GM12878 (cell line): ENCODE measurements at regions not wholly inside any gene's neighbourhood (a gene's known extent, or its start where the extent isn't known, plus 50 kb on each side); places are given as distances from the start of the nearest gene placed in this dataset.

Experiments used
- ATAC-seq: fragments of 200-7000 bp; cut with Tn5 transposase; 3 replicates; pipeline ENCODE4 v1.9.1; 2020; ENCODE audit warnings: mild to moderate bottlenecking, moderate library complexity
- BruUV-seq: library from RNA; stranded (reverse); fragments of 400-500 nt; replicated peaks from 2 replicates; lab custom pipeline; 2021; lab: Mats Ljungman, UMichigan
- CTCF ChIA-PET: fragments of 300-600 bp; sonication (Branson Sonifier 250); formaldehyde crosslinking; extraction: SDS; loops from one replicate; lab custom pipeline; 2021; ENCODE audit warnings: inconsistent platforms; lab: Yijun Ruan, JAX
- POLR2A ChIA-PET: fragments of 350-600 bp; formaldehyde crosslinking; extraction: SDS; loops from one replicate; lab custom pipeline; 2021; ENCODE audit warnings: inconsistent platforms; lab: Charles Lee
- RAD21 ChIA-PET: fragments of 300-600 bp; sonication (Branson Sonifier 250); formaldehyde crosslinking; loops from one replicate; lab custom pipeline; 2023; ENCODE audit warnings: antibody characterized with exemption; ENCODE audit not compliant: unreplicated experiment; lab: Charles Lee
- SMC1A ChIA-PET: fragments of 300-600 bp; sonication (Branson Sonifier 250); formaldehyde crosslinking; loops from one replicate; lab custom pipeline; 2023; ENCODE audit not compliant: unreplicated experiment, uncharacterized antibody; lab: Charles Lee
- DNase-seq: peaks from one replicate; pipeline ENCODE4 v3.0.0-alpha.2; 2011; ENCODE audit warnings: low read depth, low spot score
- FAIRE-seq: peaks from 3 replicates; lab custom pipeline; 2011; peaks lifted over from hg19 to GRCh38; lab: Jason Lieb, UNC
- H2AFZ ChIP-seq: 2 replicates; pipeline ENCODE4 v1.6.0; 2011; ENCODE audit warnings: low read depth, low read length, control low read depth; ENCODE audit not compliant: control insufficient read depth
- H3K27ac ChIP-seq: 2 replicates; pipeline ENCODE4 v1.5.1; 2011; ENCODE audit warnings: control low read depth; ENCODE audit not compliant: control insufficient read depth, insufficient read depth
- H3K27me3 ChIP-seq, 2 experiments: replicated peaks in 1 of 2; 2 replicates each; pipeline versions ENCODE4 v1.6.0 to v1.6.1; 2011; ENCODE audit warnings: low read length in 1 of 2; ENCODE audit not compliant: control insufficient read depth in 2 of 2, insufficient read depth in 2 of 2
- H3K36me3 ChIP-seq, 2 experiments: 2 replicates each; pipeline ENCODE4 v1.5.1; 2011; ENCODE audit warnings: low read length in 1 of 2; ENCODE audit not compliant: control insufficient read depth in 2 of 2, insufficient read depth in 2 of 2
- H3K4me1 ChIP-seq: 2 replicates; pipeline ENCODE4 v1.6.1; 2011; ENCODE audit warnings: mild to moderate bottlenecking, low read length, moderate library complexity, mixed read lengths; ENCODE audit not compliant: control insufficient read depth, insufficient read depth
- H3K4me2 ChIP-seq: 2 replicates; pipeline ENCODE4 v1.6.0; 2011; ENCODE audit warnings: control low read depth; ENCODE audit not compliant: control insufficient read depth, insufficient read depth
- H3K4me3 ChIP-seq: fragments of 200-600 bp; sonication (generic); 2 replicates; pipeline ENCODE4 v1.5.1; 2016
- H3K79me2 ChIP-seq: 2 replicates; pipeline ENCODE4 v1.6.0; 2011; ENCODE audit warnings: low read length; ENCODE audit not compliant: control insufficient read depth, insufficient read depth
- H3K9ac ChIP-seq: 2 replicates; pipeline ENCODE4 v1.8.0; 2011; ENCODE audit warnings: low read length, control low read depth, mixed read lengths; ENCODE audit not compliant: control insufficient read depth, insufficient read depth
- H3K9me3 ChIP-seq: replicated peaks from 3 replicates; pipeline ENCODE4 v1.5.1; 2011; ENCODE audit warnings: mild to moderate bottlenecking, low read length; ENCODE audit not compliant: control insufficient read depth, insufficient read depth
- H4K20me1 ChIP-seq: 2 replicates; pipeline ENCODE4 v1.6.0; 2011; ENCODE audit not compliant: control insufficient read depth, insufficient read depth
- CBX3 ChIP-seq: fragments of 200-600 bp; sonication (generic); IDR thresholded peaks from 2 replicates; pipeline ENCODE4 v1.6.1; 2016; ENCODE audit warnings: low read depth, borderline replicate concordance
- ESRRA ChIP-seq: IDR thresholded peaks from 2 replicates; pipeline ENCODE4 v1.6.1; 2012; ENCODE audit warnings: mild to moderate bottlenecking, low read length, improper control_type of control experiment
- MLLT1 ChIP-seq: fragments of 450-650 bp; IDR thresholded peaks from 2 replicates; pipeline ENCODE4 v1.6.1; 2016; ENCODE audit warnings: mild to moderate bottlenecking
- NKRF ChIP-seq: fragments of 450-650 bp; conservative IDR thresholded peaks from 2 replicates; pipeline ENCODE4 v1.6.1; 2017; ENCODE audit warnings: mild to moderate bottlenecking, moderate library complexity
- NR2C2 ChIP-seq: IDR thresholded peaks from 2 replicates; pipeline ENCODE4 v1.6.1; 2011; ENCODE audit warnings: borderline replicate concordance, low read depth; ENCODE audit not compliant: control insufficient read depth, insufficient read length
- NR2F1 ChIP-seq: fragments of 450-650 bp; conservative IDR thresholded peaks from 2 replicates; pipeline ENCODE4 v1.6.1; 2017; ENCODE audit warnings: mild to moderate bottlenecking
- NRF1 ChIP-seq: conservative IDR thresholded peaks from 2 replicates; pipeline ENCODE4 v1.6.1; 2011; ENCODE audit warnings: mild to moderate bottlenecking, low read depth, low read length, improper control_type of control experiment
- PAX5 ChIP-seq: IDR thresholded peaks from 2 replicates; pipeline ENCODE4 v1.6.1; 2011; ENCODE audit warnings: low read depth, low read length, borderline replicate concordance
- RFX5 ChIP-seq: IDR thresholded peaks from 2 replicates; pipeline ENCODE4 v1.6.1; 2011; ENCODE audit warnings: low read depth, low read length, improper control_type of control experiment
- SREBF1 ChIP-seq: IDR thresholded peaks from 2 replicates; pipeline ENCODE4 v1.6.1; 2012; ENCODE audit warnings: mild to moderate bottlenecking, low read length
- SUPT20H ChIP-seq: IDR thresholded peaks from 2 replicates; pipeline ENCODE4 v1.6.1; 2011; ENCODE audit warnings: low read depth, mild to moderate bottlenecking, low read length, moderate library complexity, borderline replicate concordance; ENCODE audit not compliant: control insufficient read depth
- ZBTB4 ChIP-seq: fragments of 450-650 bp; formaldehyde crosslinking; IDR thresholded peaks from 2 replicates; pipeline ENCODE4 v1.4.0; 2022; ENCODE audit warnings: mild to moderate bottlenecking, moderate library complexity
- WGBS: methylation state at CpG from one replicate; pipeline ENCODE4 v1.1.6; 2016; ENCODE audit warnings: low lambda C conversion rate; ENCODE audit not compliant: insufficient replicate concordance, insufficient coverage; ENCODE audit errors: missing lambda C conversion rate; 5-methylcytosine and 5-hydroxymethylcytosine counted together
- in situ Hi-C: fragments of 300-500 bp; cut with MboI; formaldehyde crosslinking; loops from 9 replicates; pipeline ENCODE4 v1.14.3; 2018; ENCODE audit warnings: mixed read lengths
- intact Hi-C: fragments of 100-400 bp; cut with micrococcal nuclease; formaldehyde crosslinking; loops from one replicate; pipeline ENCODE4 v1.14.2; 2022; ENCODE audit not compliant: unreplicated experiment
- TF ChIP-seq, protein P1 (sequence below): fragments of 450-650 bp; formaldehyde crosslinking; IDR thresholded peaks from 2 replicates; pipeline ENCODE4 v1.4.0; 2020; ENCODE audit warnings: mild to moderate bottlenecking, moderate library complexity

- FAIRE-seq: no peak
- intact Hi-C loops: no loop called here
- ChIA-PET CTCF (no interaction called here), POLR2A (no interaction called here), RAD21 (no interaction called here), SMC1A (no interaction called here)
- in situ Hi-C loops: no loop called here
- no peaks in the 10 kb centered on the region for H4K20me1 ChIP-seq
- H3K4me3 ChIP-seq: no peak overlapping the region
- H3K4me1 ChIP-seq: no peaks in the 10 kb centered on the region
- H3K79me2 ChIP-seq: no peaks in the 10 kb centered on the region
- no peak overlapping the region for H2AFZ ChIP-seq
- no peak overlapping the region for H3K27ac ChIP-seq
- no peak overlapping the region for H3K9ac ChIP-seq
- TF ChIP-seq ZBTB4 (CRISPR knock-in tag) (no peak), SREBF1 (no peak), NKRF (no peak), NRF1 (no peak), RFX5 (no peak), NR2F1 (no peak), CBX3 (no peak), MLLT1 (no peak), PAX5 (no peak), ESRRA (no peak), SUPT20H (no peak), NR2C2 (no peak)
- TF ChIP-seq, protein P1, sequence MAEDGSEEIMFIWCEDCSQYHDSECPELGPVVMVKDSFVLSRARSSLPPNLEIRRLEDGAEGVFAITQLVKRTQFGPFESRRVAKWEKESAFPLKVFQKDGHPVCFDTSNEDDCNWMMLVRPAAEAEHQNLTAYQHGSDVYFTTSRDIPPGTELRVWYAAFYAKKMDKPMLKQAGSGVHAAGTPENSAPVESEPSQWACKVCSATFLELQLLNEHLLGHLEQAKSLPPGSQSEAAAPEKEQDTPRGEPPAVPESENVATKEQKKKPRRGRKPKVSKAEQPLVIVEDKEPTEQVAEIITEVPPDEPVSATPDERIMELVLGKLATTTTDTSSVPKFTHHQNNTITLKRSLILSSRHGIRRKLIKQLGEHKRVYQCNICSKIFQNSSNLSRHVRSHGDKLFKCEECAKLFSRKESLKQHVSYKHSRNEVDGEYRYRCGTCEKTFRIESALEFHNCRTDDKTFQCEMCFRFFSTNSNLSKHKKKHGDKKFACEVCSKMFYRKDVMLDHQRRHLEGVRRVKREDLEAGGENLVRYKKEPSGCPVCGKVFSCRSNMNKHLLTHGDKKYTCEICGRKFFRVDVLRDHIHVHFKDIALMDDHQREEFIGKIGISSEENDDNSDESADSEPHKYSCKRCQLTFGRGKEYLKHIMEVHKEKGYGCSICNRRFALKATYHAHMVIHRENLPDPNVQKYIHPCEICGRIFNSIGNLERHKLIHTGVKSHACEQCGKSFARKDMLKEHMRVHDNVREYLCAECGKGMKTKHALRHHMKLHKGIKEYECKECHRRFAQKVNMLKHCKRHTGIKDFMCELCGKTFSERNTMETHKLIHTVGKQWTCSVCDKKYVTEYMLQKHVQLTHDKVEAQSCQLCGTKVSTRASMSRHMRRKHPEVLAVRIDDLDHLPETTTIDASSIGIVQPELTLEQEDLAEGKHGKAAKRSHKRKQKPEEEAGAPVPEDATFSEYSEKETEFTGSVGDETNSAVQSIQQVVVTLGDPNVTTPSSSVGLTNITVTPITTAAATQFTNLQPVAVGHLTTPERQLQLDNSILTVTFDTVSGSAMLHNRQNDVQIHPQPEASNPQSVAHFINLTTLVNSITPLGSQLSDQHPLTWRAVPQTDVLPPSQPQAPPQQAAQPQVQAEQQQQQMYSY (CRISPR knock-in tag): no peak
- no peak for ATAC-seq
- no peaks in the 10 kb centered on the region for H3K36me3 ChIP-seq
- no TSS peak for BruUV-seq
- 0% methylated on average over 3 of the region's 3 CpGs for WGBS
- no peak for DNase-seq
- H3K27me3 ChIP-seq: no peaks in the 10 kb centered on the region
- H3K9me3 ChIP-seq: no peaks in the 10 kb centered on the region
- H3K4me2 ChIP-seq: no peak overlapping the region
Observed at GRCh38 chr5:16350816-16351215, 114.8 kb downstream of the ZNF622 start.
